WTC11 (cell line): ENCODE measurements at regions not wholly inside any gene's neighbourhood (a gene's known extent, or its start where the extent isn't known, plus 50 kb on each side); places are given as distances from the start of the nearest gene placed in this dataset.

ENCODE experiments used
- ATAC-seq: fragments of 200-7000 bp; cut with Tn5 transposase; 2 replicates; pipeline ENCODE4 v1.10.0; 2021; ENCODE audit warnings: mild to moderate bottlenecking, moderate library complexity
- CTCF ChIA-PET: fragments of 300-600 bp; sonication (Branson Sonifier 250); formaldehyde crosslinking; loops from one replicate; lab custom pipeline; 2021; ENCODE audit warnings: antibody characterized with exemption; lab: Charles Lee
- POLR2A ChIA-PET: fragments of 350-600 bp; sonication (Branson Sonifier 250); formaldehyde crosslinking; loops from one replicate; lab custom pipeline; 2021; ENCODE audit warnings: antibody characterized with exemption; lab: Charles Lee
- DNase-seq: peaks from one replicate; pipeline ENCODE4 v3.0.0; 2021; ENCODE audit warnings: low spot score
- H3K27ac Mint-ChIP-seq: 2 replicates; pipeline ENCODE4 v1.8.0; 2021; ENCODE audit warnings: mixed read lengths
- H3K27me3 Mint-ChIP-seq: 2 replicates; pipeline ENCODE4 v1.8.0; 2021; ENCODE audit warnings: low read depth, mild to moderate bottlenecking, moderate library complexity, mixed read lengths
- H3K36me3 Mint-ChIP-seq: 2 replicates; pipeline ENCODE4 v1.8.0; 2021; ENCODE audit warnings: mixed read lengths
- H3K4me1 Mint-ChIP-seq: 2 replicates; pipeline ENCODE4 v1.8.0; 2022; ENCODE audit warnings: mixed read lengths
- H3K4me3 Mint-ChIP-seq: 2 replicates; pipeline ENCODE4 v1.8.0; 2021; ENCODE audit warnings: mild to moderate bottlenecking, moderate library complexity, mixed read lengths
- H3K9me3 Mint-ChIP-seq: 2 replicates; pipeline ENCODE4 v1.8.0; 2021; ENCODE audit warnings: mixed read lengths
- CBFB ChIP-seq: sonication (generic); formaldehyde crosslinking; IDR thresholded peaks from 2 replicates; pipeline ENCODE4 v1.8.1; 2022; ENCODE audit warnings: mild to moderate bottlenecking, low read depth, missing genetic modification reagents
- CREB1 ChIP-seq: sonication (generic); formaldehyde crosslinking; IDR thresholded peaks from 2 replicates; pipeline ENCODE4 v1.8.0; 2023; ENCODE audit warnings: mild to moderate bottlenecking, missing genetic modification reagents
- CREM ChIP-seq: sonication (generic); formaldehyde crosslinking; IDR thresholded peaks from 2 replicates; pipeline ENCODE4 v1.8.1; 2022; ENCODE audit warnings: mild to moderate bottlenecking, missing genetic modification reagents, moderate library complexity
- GTF2I ChIP-seq: fragments of 250-450 bp; sonication (Bioruptor Pico); conservative IDR thresholded peaks from 2 replicates; pipeline ENCODE4 v1.4.0; 2021; ENCODE audit warnings: mild to moderate bottlenecking
- JAZF1 ChIP-seq: fragments of 250-450 bp; sonication (Bioruptor Pico); IDR thresholded peaks from 2 replicates; pipeline ENCODE4 v1.9.0; 2021; ENCODE audit warnings: moderate library complexity, mild to moderate bottlenecking, inconsistent platforms
- KAT7 ChIP-seq: sonication (generic); formaldehyde crosslinking; IDR thresholded peaks from 2 replicates; pipeline ENCODE4 v1.8.1; 2023; ENCODE audit warnings: missing genetic modification reagents, mild to moderate bottlenecking, borderline replicate concordance
- SMAD3 ChIP-seq: sonication (generic); formaldehyde crosslinking; IDR thresholded peaks from 2 replicates; pipeline ENCODE4 v1.8.0; 2022; ENCODE audit warnings: missing genetic modification reagents, mild to moderate bottlenecking, borderline replicate concordance
- SMAD4 ChIP-seq: sonication (generic); formaldehyde crosslinking; IDR thresholded peaks from 2 replicates; pipeline ENCODE4 v1.8.0; 2022; ENCODE audit warnings: mild to moderate bottlenecking, missing genetic modification reagents
- TCF7 ChIP-seq: sonication (generic); formaldehyde crosslinking; IDR thresholded peaks from 2 replicates; pipeline ENCODE4 v1.8.0; 2022; ENCODE audit warnings: mild to moderate bottlenecking, low read depth, missing genetic modification reagents, moderate library complexity
- TEAD1 ChIP-seq: sonication (generic); formaldehyde crosslinking; IDR thresholded peaks from 2 replicates; pipeline ENCODE4 v1.8.0; 2022; ENCODE audit warnings: mild to moderate bottlenecking, missing genetic modification reagents
- TEAD4 ChIP-seq: sonication (generic); formaldehyde crosslinking; IDR thresholded peaks from 2 replicates; pipeline ENCODE4 v1.8.0; 2022; ENCODE audit warnings: mild to moderate bottlenecking, missing genetic modification reagents
- TP53 ChIP-seq: sonication (generic); formaldehyde crosslinking; IDR thresholded peaks from 2 replicates; pipeline ENCODE4 v1.8.1; 2023; ENCODE audit warnings: mild to moderate bottlenecking, missing genetic modification reagents
- ZBTB21 ChIP-seq: sonication (generic); formaldehyde crosslinking; IDR thresholded peaks from 2 replicates; pipeline ENCODE4 v1.8.1; 2023; ENCODE audit warnings: mild to moderate bottlenecking, missing genetic modification reagents, borderline replicate concordance
- ZNF121 ChIP-seq: sonication (generic); formaldehyde crosslinking; IDR thresholded peaks from 2 replicates; pipeline ENCODE4 v1.8.0; 2023; ENCODE audit warnings: missing genetic modification reagents
- TF ChIP-seq, protein P1 (sequence below): sonication (generic); formaldehyde crosslinking; IDR thresholded peaks from 2 replicates; pipeline ENCODE4 v1.8.1; 2022; ENCODE audit warnings: low read depth, mild to moderate bottlenecking, moderate library complexity, missing genetic modification reagents, borderline replicate concordance
- TF ChIP-seq, protein P2 (sequence below): fragments of 250-450 bp; sonication (Bioruptor Pico); IDR thresholded peaks from 2 replicates; pipeline ENCODE4 v1.9.0; 2021; ENCODE audit warnings: mild to moderate bottlenecking
- TF ChIP-seq, protein P3 (sequence below): sonication (generic); formaldehyde crosslinking; IDR thresholded peaks from 2 replicates; pipeline ENCODE4 v1.8.1; 2023; ENCODE audit warnings: mild to moderate bottlenecking, moderate library complexity, missing genetic modification reagents
- TF ChIP-seq, protein P4 (sequence below): fragments of 250-450 bp; sonication (Bioruptor Pico); IDR thresholded peaks from 2 replicates; pipeline ENCODE4 v1.9.0; 2021; ENCODE audit warnings: moderate library complexity, mild to moderate bottlenecking, inconsistent platforms, borderline replicate concordance
- TF ChIP-seq, protein P5 (sequence below): fragments of 250-450 bp; sonication (Bioruptor Pico); IDR thresholded peaks from 2 replicates; pipeline ENCODE4 v2.1.2; 2022; ENCODE audit warnings: mild to moderate bottlenecking, moderate library complexity
- TF ChIP-seq, protein P6 (sequence below): fragments of 250-450 bp; sonication (Bioruptor Pico); IDR thresholded peaks from 2 replicates; pipeline ENCODE4 v1.9.0; 2021; ENCODE audit warnings: mild to moderate bottlenecking

DNA sequence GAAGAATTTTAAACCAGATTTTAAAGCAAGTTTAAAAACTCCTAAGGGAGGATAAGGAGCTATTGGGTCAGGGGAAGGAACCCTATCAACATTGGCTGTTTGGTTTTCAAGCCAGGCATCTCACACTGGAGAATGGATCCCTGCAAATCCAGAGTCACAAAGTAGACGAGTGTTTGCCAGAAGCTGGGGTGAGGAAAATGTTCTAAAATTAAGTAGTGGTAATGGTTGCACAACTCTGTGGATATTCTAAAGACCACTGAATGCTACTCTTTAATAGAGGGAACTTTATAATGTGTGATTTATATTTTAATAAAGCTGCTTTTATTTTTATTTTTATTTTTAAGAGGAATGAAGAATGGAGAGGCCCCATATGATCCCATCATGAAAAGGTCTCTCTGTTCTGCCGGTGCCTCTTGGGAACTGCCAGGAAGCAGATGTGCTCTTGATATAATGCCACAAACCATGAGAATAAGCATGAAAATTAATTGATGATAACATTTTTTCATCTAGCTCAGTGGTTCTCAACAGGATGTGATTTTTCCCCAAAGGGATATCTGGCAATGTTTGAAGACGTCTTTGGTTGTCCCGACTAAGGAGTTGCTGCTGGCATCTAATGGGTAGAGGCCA lies 379.0 kb upstream of the CNR1 start:
- Mint-ChIP-seq H3K36me3 (no peaks in the 10 kb centered on the region), H3K4me1 (no peaks in the 10 kb centered on the region), H3K9me3 (peaks cover 17% of the 10 kb centered on the region), H3K27me3 (peaks cover 2% of the 10 kb centered on the region; the same call in 1 of the 2 replicates), H3K4me3 (no peak overlapping the region), H3K27ac (no peak overlapping the region)
- CTCF ChIA-PET: no interaction called here
- TF ChIP-seq SMAD4 (CRISPR knock-in tag) (no peak), TP53 (CRISPR knock-in tag) (no peak), SMAD3 (CRISPR knock-in tag) (no peak), CBFB (CRISPR knock-in tag) (no peak), CREB1 (no peak), GTF2I (CRISPR knock-in tag) (no peak), TCF7 (CRISPR knock-in tag) (no peak), TEAD4 (no peak), ZNF121 (CRISPR knock-in tag) (no peak)
- TF ChIP-seq, protein P1, sequence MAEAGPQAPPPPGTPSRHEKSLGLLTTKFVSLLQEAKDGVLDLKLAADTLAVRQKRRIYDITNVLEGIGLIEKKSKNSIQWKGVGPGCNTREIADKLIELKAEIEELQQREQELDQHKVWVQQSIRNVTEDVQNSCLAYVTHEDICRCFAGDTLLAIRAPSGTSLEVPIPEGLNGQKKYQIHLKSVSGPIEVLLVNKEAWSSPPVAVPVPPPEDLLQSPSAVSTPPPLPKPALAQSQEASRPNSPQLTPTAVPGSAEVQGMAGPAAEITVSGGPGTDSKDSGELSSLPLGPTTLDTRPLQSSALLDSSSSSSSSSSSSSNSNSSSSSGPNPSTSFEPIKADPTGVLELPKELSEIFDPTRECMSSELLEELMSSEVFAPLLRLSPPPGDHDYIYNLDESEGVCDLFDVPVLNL (CRISPR knock-in tag): no peak
- TF ChIP-seq, protein P2, sequence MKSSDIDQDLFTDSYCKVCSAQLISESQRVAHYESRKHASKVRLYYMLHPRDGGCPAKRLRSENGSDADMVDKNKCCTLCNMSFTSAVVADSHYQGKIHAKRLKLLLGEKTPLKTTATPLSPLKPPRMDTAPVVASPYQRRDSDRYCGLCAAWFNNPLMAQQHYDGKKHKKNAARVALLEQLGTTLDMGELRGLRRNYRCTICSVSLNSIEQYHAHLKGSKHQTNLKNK (CRISPR knock-in tag): no peak
- TF ChIP-seq, protein P3, sequence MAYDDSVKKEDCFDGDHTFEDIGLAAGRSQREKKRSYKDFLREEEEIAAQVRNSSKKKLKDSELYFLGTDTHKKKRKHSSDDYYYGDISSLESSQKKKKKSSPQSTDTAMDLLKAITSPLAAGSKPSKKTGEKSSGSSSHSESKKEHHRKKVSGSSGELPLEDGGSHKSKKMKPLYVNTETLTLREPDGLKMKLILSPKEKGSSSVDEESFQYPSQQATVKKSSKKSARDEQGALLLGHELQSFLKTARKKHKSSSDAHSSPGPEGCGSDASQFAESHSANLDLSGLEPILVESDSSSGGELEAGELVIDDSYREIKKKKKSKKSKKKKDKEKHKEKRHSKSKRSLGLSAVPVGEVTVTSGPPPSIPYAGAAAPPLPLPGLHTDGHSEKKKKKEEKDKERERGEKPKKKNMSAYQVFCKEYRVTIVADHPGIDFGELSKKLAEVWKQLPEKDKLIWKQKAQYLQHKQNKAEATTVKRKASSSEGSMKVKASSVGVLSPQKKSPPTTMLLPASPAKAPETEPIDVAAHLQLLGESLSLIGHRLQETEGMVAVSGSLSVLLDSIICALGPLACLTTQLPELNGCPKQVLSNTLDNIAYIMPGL (CRISPR knock-in tag): no peak
- TF ChIP-seq, protein P4, sequence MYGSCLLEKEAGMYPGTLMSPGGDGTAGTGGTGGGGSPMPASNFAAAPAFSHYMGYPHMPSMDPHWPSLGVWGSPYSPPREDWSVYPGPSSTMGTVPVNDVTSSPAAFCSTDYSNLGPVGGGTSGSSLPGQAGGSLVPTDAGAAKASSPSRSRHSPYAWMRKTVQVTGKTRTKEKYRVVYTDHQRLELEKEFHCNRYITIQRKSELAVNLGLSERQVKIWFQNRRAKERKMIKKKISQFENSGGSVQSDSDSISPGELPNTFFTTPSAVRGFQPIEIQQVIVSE (CRISPR knock-in tag): no peak
- TF ChIP-seq, protein P5, sequence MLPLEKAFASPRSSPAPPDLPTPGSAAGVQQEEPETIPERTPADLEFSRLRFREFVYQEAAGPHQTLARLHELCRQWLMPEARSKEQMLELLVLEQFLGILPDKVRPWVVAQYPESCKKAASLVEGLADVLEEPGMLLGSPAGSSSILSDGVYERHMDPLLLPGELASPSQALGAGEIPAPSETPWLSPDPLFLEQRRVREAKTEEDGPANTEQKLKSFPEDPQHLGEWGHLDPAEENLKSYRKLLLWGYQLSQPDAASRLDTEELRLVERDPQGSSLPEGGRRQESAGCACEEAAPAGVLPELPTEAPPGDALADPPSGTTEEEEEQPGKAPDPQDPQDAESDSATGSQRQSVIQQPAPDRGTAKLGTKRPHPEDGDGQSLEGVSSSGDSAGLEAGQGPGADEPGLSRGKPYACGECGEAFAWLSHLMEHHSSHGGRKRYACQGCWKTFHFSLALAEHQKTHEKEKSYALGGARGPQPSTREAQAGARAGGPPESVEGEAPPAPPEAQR (CRISPR knock-in tag): no peak
- no peak for DNase-seq
- no peak for ATAC-seq
- POLR2A ChIA-PET: no interaction called here

DNA sequence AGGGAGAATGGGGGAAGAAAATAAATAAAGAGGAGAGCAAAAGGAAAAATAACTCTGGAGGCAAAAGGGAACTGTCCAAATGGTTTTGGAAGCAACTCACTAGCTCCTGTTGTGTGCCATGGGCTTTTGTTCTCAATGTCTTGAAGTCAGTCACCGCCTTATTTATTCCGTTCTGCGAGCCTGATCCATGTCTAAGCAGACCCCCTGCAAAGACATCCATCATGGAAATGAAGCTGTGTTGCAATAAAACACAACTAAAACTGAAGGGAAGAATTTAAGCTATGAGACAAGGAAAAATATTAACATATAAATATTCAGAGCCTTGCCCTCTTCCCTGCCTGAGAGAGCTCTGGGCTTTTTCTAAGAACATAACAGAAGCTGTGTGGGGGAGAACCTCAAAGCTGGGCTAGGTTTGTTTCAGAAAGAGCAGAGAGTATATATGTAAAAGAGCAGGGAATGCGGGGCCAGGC lies 373.2 kb upstream of the CNR1 start:
- H3K36me3 Mint-ChIP-seq: no peaks in the 10 kb centered on the region
- peaks cover 17% of the 10 kb centered on the region for H3K4me1 Mint-ChIP-seq
- TF ChIP-seq TCF7 (CRISPR knock-in tag): no peak
- no peak for TF ChIP-seq ZBTB21 (CRISPR knock-in tag)
- TF ChIP-seq JAZF1: no peak
- TF ChIP-seq TEAD1: no peak
- no peak for TF ChIP-seq CREM
- TF ChIP-seq, protein P6, sequence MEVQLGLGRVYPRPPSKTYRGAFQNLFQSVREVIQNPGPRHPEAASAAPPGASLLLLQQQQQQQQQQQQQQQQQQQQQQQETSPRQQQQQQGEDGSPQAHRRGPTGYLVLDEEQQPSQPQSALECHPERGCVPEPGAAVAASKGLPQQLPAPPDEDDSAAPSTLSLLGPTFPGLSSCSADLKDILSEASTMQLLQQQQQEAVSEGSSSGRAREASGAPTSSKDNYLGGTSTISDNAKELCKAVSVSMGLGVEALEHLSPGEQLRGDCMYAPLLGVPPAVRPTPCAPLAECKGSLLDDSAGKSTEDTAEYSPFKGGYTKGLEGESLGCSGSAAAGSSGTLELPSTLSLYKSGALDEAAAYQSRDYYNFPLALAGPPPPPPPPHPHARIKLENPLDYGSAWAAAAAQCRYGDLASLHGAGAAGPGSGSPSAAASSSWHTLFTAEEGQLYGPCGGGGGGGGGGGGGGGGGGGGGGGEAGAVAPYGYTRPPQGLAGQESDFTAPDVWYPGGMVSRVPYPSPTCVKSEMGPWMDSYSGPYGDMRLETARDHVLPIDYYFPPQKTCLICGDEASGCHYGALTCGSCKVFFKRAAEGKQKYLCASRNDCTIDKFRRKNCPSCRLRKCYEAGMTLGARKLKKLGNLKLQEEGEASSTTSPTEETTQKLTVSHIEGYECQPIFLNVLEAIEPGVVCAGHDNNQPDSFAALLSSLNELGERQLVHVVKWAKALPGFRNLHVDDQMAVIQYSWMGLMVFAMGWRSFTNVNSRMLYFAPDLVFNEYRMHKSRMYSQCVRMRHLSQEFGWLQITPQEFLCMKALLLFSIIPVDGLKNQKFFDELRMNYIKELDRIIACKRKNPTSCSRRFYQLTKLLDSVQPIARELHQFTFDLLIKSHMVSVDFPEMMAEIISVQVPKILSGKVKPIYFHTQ (CRISPR knock-in tag): no peak
- TF ChIP-seq KAT7 (CRISPR knock-in tag): no peak
- H3K4me3 Mint-ChIP-seq: no peak overlapping the region
- no peak overlapping the region for H3K27ac Mint-ChIP-seq
- ChIA-PET POLR2A (no interaction called here), CTCF (no interaction called here)
- peaks cover 6% of the 10 kb centered on the region; the same call in 1 of the 2 replicates for H3K27me3 Mint-ChIP-seq
- DNase-seq (no peak), ATAC-seq (peak; percentile 15; the same call in 1 of the 2 replicates)
- H3K9me3 Mint-ChIP-seq: no peaks in the 10 kb centered on the region; the same call in 1 of the 2 replicates
